ENCODE measurements at regions not wholly inside any gene's neighbourhood (a gene's known extent, or its start where the extent isn't known, plus 50 kb on each side); places are given as distances from the start of the nearest gene placed in this dataset.

DNA sequence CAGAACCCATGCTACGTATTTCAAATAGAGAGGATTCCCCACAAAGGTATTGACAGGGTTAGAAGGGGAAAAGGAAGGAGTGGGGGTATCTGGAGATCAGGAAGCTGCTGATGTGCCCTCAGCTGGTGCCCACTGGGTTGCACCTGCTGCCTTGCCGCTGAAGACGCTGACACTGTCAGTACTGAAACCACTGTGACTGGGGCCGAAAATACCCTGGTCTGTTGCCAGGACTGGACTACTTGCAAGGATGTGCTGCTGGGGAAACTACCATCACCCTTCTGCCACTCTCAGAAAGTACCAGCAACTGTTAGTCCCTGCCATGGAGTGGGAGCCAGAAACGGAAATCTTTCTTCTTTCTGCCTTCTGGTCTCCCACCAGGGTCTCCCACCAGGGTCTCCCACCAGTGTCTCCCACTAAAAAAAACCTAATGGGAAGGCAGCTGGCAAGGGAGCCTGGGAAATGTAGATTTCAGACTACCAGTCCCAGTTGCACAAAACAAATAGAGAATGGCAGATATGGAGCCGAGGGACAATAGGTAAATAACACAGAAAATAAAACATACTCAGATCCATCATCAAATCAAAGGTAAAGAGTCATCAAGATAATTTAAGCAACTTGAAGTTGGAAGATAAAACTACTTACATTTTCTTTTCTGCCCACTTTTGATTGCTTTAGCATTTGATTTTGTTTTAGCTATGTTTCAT, 204.8 kb downstream of the TPBG start:
- Mint-ChIP-seq H3K36me3 (no peaks in the 10 kb centered on the region), H3K9me3 (peaks cover 0 to 10% (median 0%) of the 10 kb centered on the region in 3 donors), H3K27me3 (no peaks in the 10 kb centered on the region), H3K4me1 (no peaks in the 10 kb centered on the region), H3K27ac (no peak overlapping the region), H3K4me3 (no peak overlapping the region)
- Histone ChIP-seq H3K4me1 (ENCODE audit: control insufficient read depth in 1 of 2, extremely low read depth in 1 of 2, insufficient read depth in 2 of 2, low read length in 2 of 2) (no peaks in the 10 kb centered on the region), H3K27me3 (replicated peaks in 1 of 2; ENCODE audit: control insufficient read depth in 2 of 2, extremely low read depth in 1 of 2, insufficient read depth in 2 of 2, low read length in 1 of 2) (peaks cover 0 to 2% of the 10 kb centered on the region in 2 experiments), H3K36me3 (ENCODE audit: control insufficient read depth in 2 of 2, extremely low read depth in 1 of 2, insufficient read depth in 1 of 2, low read length in 1 of 2) (no peaks in the 10 kb centered on the region), H3K4me3 (ENCODE audit: control insufficient read depth in 1 of 2, extremely low read depth in 1 of 2, low read length in 1 of 2) (no peak overlapping the region), H3K27ac (ENCODE audit: low read length) (no peak overlapping the region), H3K9me3 (no peaks in the 10 kb centered on the region)
- CTCF ChIA-PET = no interaction called here
- ATAC-seq (replicated peaks in 1 of 4) (no peak), DNase-seq (no peak)
- 70% methylated on average over 4 of the region's 6 CpGs for WGBS (ENCODE audit: insufficient coverage)
- POLR2A ChIA-PET = interaction anchor here in 1 of 2 donors (0.7 kb wide), 1 partner anchor 26 kb away, joined by 3 read pairs; no protein-coding TSS in a partner anchor

DNA sequence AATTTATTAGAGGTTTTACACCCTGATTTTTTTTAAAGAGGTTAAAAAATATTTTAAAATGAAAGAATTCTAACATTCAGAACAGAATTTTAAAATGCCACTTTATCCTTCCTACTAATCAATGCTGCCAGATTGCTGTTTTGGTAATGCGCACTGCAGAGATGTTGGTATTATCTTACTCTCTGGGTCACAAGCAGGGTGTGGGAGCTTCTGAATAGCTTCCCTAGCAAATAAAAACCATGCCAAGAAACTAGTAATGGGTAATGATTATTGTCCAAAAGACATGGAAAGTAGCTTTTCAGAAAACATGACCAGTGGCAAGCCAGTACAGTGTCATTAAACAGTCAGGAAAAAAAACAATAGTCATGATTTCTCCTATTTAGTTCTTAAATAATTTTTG, 205.4 kb downstream of the TPBG start:
- POLR2A ChIA-PET = interaction anchor here in 1 of 2 donors (0.7 kb wide), 1 partner anchor 27 kb away, joined by 3 read pairs; no protein-coding TSS in a partner anchor
- no peak overlapping the region for H3K27ac ChIP-seq (ENCODE audit: low read length)
- H3K4me1 ChIP-seq (ENCODE audit: control insufficient read depth in 1 of 2, extremely low read depth in 1 of 2, insufficient read depth in 2 of 2, low read length in 2 of 2) = no peaks in the 10 kb centered on the region
- H3K4me3 Mint-ChIP-seq = no peak overlapping the region
- no peaks in the 10 kb centered on the region for H3K4me1 Mint-ChIP-seq
- no peaks in the 10 kb centered on the region for H3K36me3 ChIP-seq (ENCODE audit: control insufficient read depth in 2 of 2, extremely low read depth in 1 of 2, insufficient read depth in 1 of 2, low read length in 1 of 2)
- CTCF ChIA-PET = no interaction called here
- no peak overlapping the region for H3K27ac Mint-ChIP-seq
- H3K36me3 Mint-ChIP-seq = no peaks in the 10 kb centered on the region
- no peak for DNase-seq
- no peaks in the 10 kb centered on the region for H3K9me3 ChIP-seq
- peaks cover 0 to 10% (median 3%) of the 10 kb centered on the region in 3 donors for H3K9me3 Mint-ChIP-seq
- H3K27me3 Mint-ChIP-seq = no peaks in the 10 kb centered on the region
- H3K27me3 ChIP-seq (replicated peaks in 1 of 2; ENCODE audit: control insufficient read depth in 2 of 2, extremely low read depth in 1 of 2, insufficient read depth in 2 of 2, low read length in 1 of 2) = peaks cover 0 to 2% of the 10 kb centered on the region in 2 experiments
- ATAC-seq (replicated peaks in 1 of 4) = no peak
- H3K4me3 ChIP-seq (ENCODE audit: control insufficient read depth in 1 of 2, extremely low read depth in 1 of 2, low read length in 1 of 2) = no peak overlapping the region
- WGBS (ENCODE audit: insufficient coverage) = no CpG with 5 or more reads among the region's 1 CpG

DNA sequence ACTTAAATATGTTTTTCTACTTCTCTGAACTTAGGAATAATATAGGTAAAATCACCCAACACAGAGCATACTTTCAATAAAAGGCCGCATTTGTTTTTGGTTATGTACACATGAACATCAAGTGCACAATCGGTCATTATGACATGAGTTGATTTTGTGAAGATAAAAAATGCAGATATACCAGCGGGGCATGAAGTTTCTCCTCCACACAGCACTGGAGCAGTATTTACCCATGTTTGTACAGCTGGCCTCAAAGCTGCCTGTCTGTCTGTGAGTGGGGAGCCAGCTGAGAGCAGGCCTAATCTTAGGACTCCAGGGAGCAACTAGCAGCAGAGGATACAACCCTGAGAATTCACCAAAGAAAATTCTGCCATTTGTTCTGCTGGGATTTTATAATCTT, 206.5 kb downstream of the TPBG start:
- no peak overlapping the region for H3K27ac ChIP-seq (ENCODE audit: low read length)
- no peaks in the 10 kb centered on the region for H3K9me3 ChIP-seq
- no peak for DNase-seq
- POLR2A ChIA-PET = no interaction called here
- no peaks in the 10 kb centered on the region for H3K36me3 ChIP-seq (ENCODE audit: control insufficient read depth in 2 of 2, extremely low read depth in 1 of 2, insufficient read depth in 1 of 2, low read length in 1 of 2)
- Mint-ChIP-seq H3K27me3 (no peaks in the 10 kb centered on the region), H3K27ac (no peak overlapping the region), H3K4me3 (no peak overlapping the region), H3K9me3 (peaks cover 0 to 13% (median 3%) of the 10 kb centered on the region in 3 donors), H3K4me1 (no peaks in the 10 kb centered on the region), H3K36me3 (no peaks in the 10 kb centered on the region)
- peaks cover 0 to 2% of the 10 kb centered on the region in 2 experiments for H3K27me3 ChIP-seq (replicated peaks in 1 of 2; ENCODE audit: control insufficient read depth in 2 of 2, extremely low read depth in 1 of 2, insufficient read depth in 2 of 2, low read length in 1 of 2)
- no peak for ATAC-seq (replicated peaks in 1 of 4)
- H3K4me3 ChIP-seq (ENCODE audit: control insufficient read depth in 1 of 2, extremely low read depth in 1 of 2, low read length in 1 of 2) = no peak overlapping the region
- CTCF ChIA-PET = interaction anchor here in 1 of 2 donors (0.6 kb wide), 1 partner anchor 664 kb away, joined by 3 read pairs; no protein-coding TSS in a partner anchor
- WGBS (ENCODE audit: insufficient coverage) = no CpG with 5 or more reads among the region's 3 CpGs
- no peaks in the 10 kb centered on the region for H3K4me1 ChIP-seq (ENCODE audit: control insufficient read depth in 1 of 2, extremely low read depth in 1 of 2, insufficient read depth in 2 of 2, low read length in 2 of 2)

DNA sequence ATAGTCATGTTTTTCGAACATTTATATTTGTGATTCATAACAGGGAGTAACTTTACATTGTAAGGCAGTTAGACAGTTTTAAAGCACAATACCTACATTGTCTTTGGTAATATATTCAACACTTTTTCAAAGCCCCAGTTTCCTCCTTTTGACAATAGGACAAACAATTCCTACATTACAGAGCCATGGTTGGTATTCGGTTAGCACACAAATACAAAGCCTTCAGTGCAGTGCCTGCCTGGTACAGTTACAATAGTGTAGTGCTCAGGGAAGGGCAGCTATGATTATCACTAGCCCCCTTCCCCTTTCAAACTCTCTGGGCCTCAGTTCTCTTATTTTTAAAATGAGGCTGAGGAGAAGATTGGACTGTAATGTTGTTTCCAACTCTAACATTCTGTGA, 207.8 kb downstream of the TPBG start:
- H3K4me1 Mint-ChIP-seq = no peaks in the 10 kb centered on the region
- H3K36me3 Mint-ChIP-seq = no peaks in the 10 kb centered on the region
- POLR2A ChIA-PET = no interaction called here
- no peaks in the 10 kb centered on the region for H3K27me3 Mint-ChIP-seq
- WGBS (ENCODE audit: insufficient coverage) = no CpG with 5 or more reads among the region's 2 CpGs
- peaks cover 0 to 2% of the 10 kb centered on the region in 2 experiments for H3K27me3 ChIP-seq (replicated peaks in 1 of 2; ENCODE audit: control insufficient read depth in 2 of 2, extremely low read depth in 1 of 2, insufficient read depth in 2 of 2, low read length in 1 of 2)
- DNase-seq = no peak
- peaks cover 9 to 22% (median 11%) of the 10 kb centered on the region in 3 donors for H3K9me3 Mint-ChIP-seq
- H3K36me3 ChIP-seq (ENCODE audit: control insufficient read depth in 2 of 2, extremely low read depth in 1 of 2, insufficient read depth in 1 of 2, low read length in 1 of 2) = no peaks in the 10 kb centered on the region
- CTCF ChIA-PET = no interaction called here
- H3K9me3 ChIP-seq = no peaks in the 10 kb centered on the region
- H3K27ac Mint-ChIP-seq = no peak overlapping the region
- no peak overlapping the region for H3K4me3 ChIP-seq (ENCODE audit: control insufficient read depth in 1 of 2, extremely low read depth in 1 of 2, low read length in 1 of 2)
- ATAC-seq (replicated peaks in 1 of 4) = no peak
- no peaks in the 10 kb centered on the region for H3K4me1 ChIP-seq (ENCODE audit: control insufficient read depth in 1 of 2, extremely low read depth in 1 of 2, insufficient read depth in 2 of 2, low read length in 2 of 2)
- H3K27ac ChIP-seq (ENCODE audit: low read length) = no peak overlapping the region
- no peak overlapping the region for H3K4me3 Mint-ChIP-seq

DNA sequence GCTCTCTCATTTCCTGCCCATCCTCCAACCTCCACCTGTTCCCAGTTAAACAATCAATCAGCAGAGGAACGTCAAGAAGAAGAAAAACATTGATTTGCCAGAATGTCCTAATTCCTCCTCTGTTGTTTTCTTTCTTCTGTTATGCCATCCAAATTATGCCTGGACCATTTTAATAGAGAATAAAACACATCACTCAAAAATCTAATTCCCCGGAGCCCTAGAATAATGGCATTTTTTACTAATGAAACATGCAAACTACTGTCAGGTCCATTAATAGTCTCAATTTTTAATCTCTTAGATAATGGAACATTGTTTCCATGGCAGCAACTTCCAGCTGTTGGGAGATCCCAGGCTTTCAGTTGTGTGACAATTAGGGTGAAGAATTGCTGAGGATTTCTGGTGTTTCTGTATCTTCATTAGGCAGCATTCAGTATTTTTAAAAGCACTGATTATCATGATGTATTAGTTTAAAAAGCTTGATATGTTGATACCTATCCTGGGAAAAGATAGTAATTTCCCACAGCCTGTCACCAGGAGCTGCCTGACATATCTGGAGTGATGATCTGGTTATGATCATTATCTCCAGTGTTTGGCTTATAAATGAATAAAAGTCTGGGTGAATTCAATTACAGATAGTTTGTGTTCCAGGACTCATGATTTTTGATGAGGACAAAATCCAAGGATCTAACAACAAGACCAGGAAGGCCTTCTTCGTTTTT, 209.8 kb downstream of the TPBG start:
- ATAC-seq (replicated peaks in 1 of 4) (no peak), DNase-seq (no peak)
- H3K27ac Mint-ChIP-seq = no peak overlapping the region
- H3K9me3 ChIP-seq = no peaks in the 10 kb centered on the region
- H3K4me1 Mint-ChIP-seq = no peaks in the 10 kb centered on the region
- H3K4me3 ChIP-seq (ENCODE audit: control insufficient read depth in 1 of 2, extremely low read depth in 1 of 2, low read length in 1 of 2) = no peak overlapping the region
- 29% methylated on average over 1 of the region's 3 CpGs for WGBS (ENCODE audit: insufficient coverage)
- H3K27me3 Mint-ChIP-seq = no peaks in the 10 kb centered on the region
- no peaks in the 10 kb centered on the region for H3K36me3 ChIP-seq (ENCODE audit: control insufficient read depth in 2 of 2, extremely low read depth in 1 of 2, insufficient read depth in 1 of 2, low read length in 1 of 2)
- H3K27me3 ChIP-seq (replicated peaks in 1 of 2; ENCODE audit: control insufficient read depth in 2 of 2, extremely low read depth in 1 of 2, insufficient read depth in 2 of 2, low read length in 1 of 2) = peaks cover 0 to under 1% of the 10 kb centered on the region in 2 experiments
- no peak overlapping the region for H3K27ac ChIP-seq (ENCODE audit: low read length)
- H3K36me3 Mint-ChIP-seq = no peaks in the 10 kb centered on the region
- ChIA-PET POLR2A (no interaction called here), CTCF (no interaction called here)
- no peaks in the 10 kb centered on the region for H3K4me1 ChIP-seq (ENCODE audit: control insufficient read depth in 1 of 2, extremely low read depth in 1 of 2, insufficient read depth in 2 of 2, low read length in 2 of 2)
- H3K4me3 Mint-ChIP-seq = no peak overlapping the region
- peaks cover 12 to 28% (median 18%) of the 10 kb centered on the region in 3 donors for H3K9me3 Mint-ChIP-seq

DNA sequence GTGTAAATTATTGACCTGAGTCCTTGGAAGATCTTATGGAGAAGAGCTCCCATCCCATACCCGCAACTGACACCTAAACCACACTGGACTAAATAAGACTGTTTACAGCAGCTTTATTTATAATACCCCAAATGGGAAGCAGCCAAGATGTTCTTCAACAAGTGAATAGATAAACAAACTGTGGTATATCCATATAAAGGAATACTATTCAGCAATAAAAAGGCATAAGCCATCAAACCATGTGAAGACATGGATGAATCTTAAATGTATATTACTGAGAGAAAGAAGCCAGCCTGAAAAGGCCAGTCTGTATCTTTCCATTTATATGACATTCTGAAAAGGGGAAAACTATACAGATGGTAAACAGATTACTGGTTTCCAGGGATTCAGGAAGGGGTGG, 212.7 kb downstream of the TPBG start:
- no peaks in the 10 kb centered on the region for H3K4me1 Mint-ChIP-seq
- peaks cover 0 to 3% of the 10 kb centered on the region in 2 donors for H3K27me3 Mint-ChIP-seq
- peaks cover 12 to 24% (median 18%) of the 10 kb centered on the region in 3 donors for H3K9me3 Mint-ChIP-seq
- Histone ChIP-seq H3K4me1 (ENCODE audit: control insufficient read depth in 1 of 2, extremely low read depth in 1 of 2, insufficient read depth in 2 of 2, low read length in 2 of 2) (no peaks in the 10 kb centered on the region), H3K9me3 (no peaks in the 10 kb centered on the region), H3K27ac (ENCODE audit: low read length) (no peak overlapping the region), H3K27me3 (replicated peaks in 1 of 2; ENCODE audit: control insufficient read depth in 2 of 2, extremely low read depth in 1 of 2, insufficient read depth in 2 of 2, low read length in 1 of 2) (no peaks in the 10 kb centered on the region), H3K36me3 (ENCODE audit: control insufficient read depth in 2 of 2, extremely low read depth in 1 of 2, insufficient read depth in 1 of 2, low read length in 1 of 2) (no peaks in the 10 kb centered on the region), H3K4me3 (ENCODE audit: control insufficient read depth in 1 of 2, extremely low read depth in 1 of 2, low read length in 1 of 2) (no peak overlapping the region)
- CTCF ChIA-PET = no interaction called here
- DNase-seq = no peak
- no CpG with 5 or more reads among the region's 1 CpG for WGBS (ENCODE audit: insufficient coverage)
- H3K27ac Mint-ChIP-seq = no peak overlapping the region
- no peaks in the 10 kb centered on the region for H3K36me3 Mint-ChIP-seq
- no peak for ATAC-seq (replicated peaks in 1 of 4)
- no peak overlapping the region for H3K4me3 Mint-ChIP-seq
- POLR2A ChIA-PET = no interaction called here

All from T-cell (primary cell).